Ishikawa (cell line): ENCODE measurements at regions not wholly inside any gene's neighbourhood (a gene's known extent, or its start where the extent isn't known, plus 50 kb on each side); places are given as distances from the start of the nearest gene placed in this dataset.
A peak's percentile ranks its signal among the peaks of the same experiment; 100 is the strongest.

Experiments
- RAD21 ChIP-seq: IDR thresholded peaks from 2 replicates; pipeline ENCODE4 v1.6.1; 2012; ENCODE audit warnings: low read depth
- TAF1 ChIP-seq: IDR thresholded peaks from 2 replicates; pipeline ENCODE4 v1.6.1; 2012; ENCODE audit warnings: low read depth, mild to moderate bottlenecking
- YY1 ChIP-seq: IDR thresholded peaks from 2 replicates; pipeline ENCODE4 v1.6.1; 2012; ENCODE audit warnings: low read depth
- TF ChIP-seq, protein P1 (sequence below): IDR thresholded peaks from 2 replicates; pipeline ENCODE4 v1.6.1; 2012; ENCODE audit warnings: low read depth, mild to moderate bottlenecking

- TF ChIP-seq TAF1: no peak
- TF ChIP-seq, protein P1, sequence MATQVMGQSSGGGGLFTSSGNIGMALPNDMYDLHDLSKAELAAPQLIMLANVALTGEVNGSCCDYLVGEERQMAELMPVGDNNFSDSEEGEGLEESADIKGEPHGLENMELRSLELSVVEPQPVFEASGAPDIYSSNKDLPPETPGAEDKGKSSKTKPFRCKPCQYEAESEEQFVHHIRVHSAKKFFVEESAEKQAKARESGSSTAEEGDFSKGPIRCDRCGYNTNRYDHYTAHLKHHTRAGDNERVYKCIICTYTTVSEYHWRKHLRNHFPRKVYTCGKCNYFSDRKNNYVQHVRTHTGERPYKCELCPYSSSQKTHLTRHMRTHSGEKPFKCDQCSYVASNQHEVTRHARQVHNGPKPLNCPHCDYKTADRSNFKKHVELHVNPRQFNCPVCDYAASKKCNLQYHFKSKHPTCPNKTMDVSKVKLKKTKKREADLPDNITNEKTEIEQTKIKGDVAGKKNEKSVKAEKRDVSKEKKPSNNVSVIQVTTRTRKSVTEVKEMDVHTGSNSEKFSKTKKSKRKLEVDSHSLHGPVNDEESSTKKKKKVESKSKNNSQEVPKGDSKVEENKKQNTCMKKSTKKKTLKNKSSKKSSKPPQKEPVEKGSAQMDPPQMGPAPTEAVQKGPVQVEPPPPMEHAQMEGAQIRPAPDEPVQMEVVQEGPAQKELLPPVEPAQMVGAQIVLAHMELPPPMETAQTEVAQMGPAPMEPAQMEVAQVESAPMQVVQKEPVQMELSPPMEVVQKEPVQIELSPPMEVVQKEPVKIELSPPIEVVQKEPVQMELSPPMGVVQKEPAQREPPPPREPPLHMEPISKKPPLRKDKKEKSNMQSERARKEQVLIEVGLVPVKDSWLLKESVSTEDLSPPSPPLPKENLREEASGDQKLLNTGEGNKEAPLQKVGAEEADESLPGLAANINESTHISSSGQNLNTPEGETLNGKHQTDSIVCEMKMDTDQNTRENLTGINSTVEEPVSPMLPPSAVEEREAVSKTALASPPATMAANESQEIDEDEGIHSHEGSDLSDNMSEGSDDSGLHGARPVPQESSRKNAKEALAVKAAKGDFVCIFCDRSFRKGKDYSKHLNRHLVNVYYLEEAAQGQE: no peak
- no peak for TF ChIP-seq YY1
- TF ChIP-seq RAD21: peak; percentile 45
Measured at GRCh38 chr7:124152859-124153692, 120.2 kb upstream of the TMEM229A start.
